Fibroblast of the aortic adventitia (primary cell): ENCODE measurements at regions not wholly inside any gene's neighbourhood (a gene's known extent, or its start where the extent isn't known, plus 50 kb on each side); places are given as distances from the start of the nearest gene placed in this dataset.
A peak's percentile ranks its signal among the peaks of the same experiment; 100 is the strongest.

Experiments used
- DNase-seq: peaks from one replicate; pipeline ENCODE4 v3.0.0-alpha.2; 2010; ENCODE audit warnings: low read depth
- H3K4me3 ChIP-seq: 2 replicates; pipeline ENCODE4 v1.5.1; 2011; ENCODE audit warnings: low read depth, mild to moderate bottlenecking, control low read depth, low read length, moderate library complexity
- CTCF ChIP-seq: IDR thresholded peaks from 2 replicates; pipeline ENCODE4 v1.5.1; 2011; ENCODE audit warnings: mild to moderate bottlenecking, low read length, control low read depth, inconsistent platforms; ENCODE audit not compliant: insufficient read depth

DNA sequence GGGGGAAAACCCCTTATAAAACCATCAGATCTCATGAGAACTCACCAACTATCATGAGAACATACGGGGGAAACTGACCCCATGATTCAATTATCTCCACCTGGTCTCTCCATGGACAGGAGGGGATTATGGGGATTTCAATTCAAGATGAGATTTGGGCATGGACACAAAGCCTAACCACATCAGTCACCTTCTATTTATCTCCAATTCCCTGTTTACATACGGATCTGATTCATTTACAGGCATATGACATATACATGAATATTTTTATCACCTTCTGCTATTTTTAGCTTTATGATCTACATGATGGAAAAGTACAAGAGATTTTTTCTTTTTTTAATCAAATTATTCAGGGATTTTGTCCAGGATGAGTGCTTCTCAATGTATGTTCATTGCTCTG lies 944.5 kb downstream of the REEP3 start:
- DNase-seq: no peak
- no peak for TF ChIP-seq CTCF
- no peak overlapping the region for H3K4me3 ChIP-seq

- DNase-seq: no peak
- H3K4me3 ChIP-seq: no peak overlapping the region
- TF ChIP-seq CTCF: no peak
Measured at GRCh38 chr10:64468219-64468618, 947.0 kb downstream of the REEP3 start.

DNA sequence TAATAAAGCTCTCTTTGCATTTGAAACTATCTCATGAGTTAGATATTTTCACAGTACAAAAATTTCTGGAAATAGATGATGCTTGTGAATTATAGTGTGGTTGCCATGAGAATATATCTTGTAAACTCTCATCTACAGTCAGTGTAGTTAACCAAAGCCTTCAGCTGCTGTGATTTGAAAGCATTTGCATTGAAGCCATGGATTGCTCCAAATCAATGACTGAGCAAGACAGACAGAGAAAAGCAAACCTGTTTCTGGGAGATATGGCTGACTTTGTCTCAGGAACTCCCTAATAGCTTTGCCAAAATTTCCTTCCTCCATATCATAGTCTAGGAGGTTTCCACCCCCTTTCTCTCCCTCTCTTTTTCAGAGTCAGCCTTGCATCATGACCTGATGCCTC lies 955.3 kb downstream of the REEP3 start:
- TF ChIP-seq CTCF: no peak
- H3K4me3 ChIP-seq: no peak overlapping the region
- no peak for DNase-seq

- H3K4me3 ChIP-seq: no peak overlapping the region
- no peak for DNase-seq
- no peak for TF ChIP-seq CTCF
Measured at GRCh38 chr10:64477791-64478190, 956.6 kb downstream of the REEP3 start.

GRCh38 chr10:64484811-64485330 lies 963.7 kb downstream of the REEP3 start:
- no peak for TF ChIP-seq CTCF
- H3K4me3 ChIP-seq: no peak overlapping the region
- no peak for DNase-seq

- peak; percentile 1 for DNase-seq
- no peak overlapping the region for H3K4me3 ChIP-seq
- TF ChIP-seq CTCF: no peak
Measured at GRCh38 chr10:64486149-64486548, 964.9 kb downstream of the REEP3 start.

DNA sequence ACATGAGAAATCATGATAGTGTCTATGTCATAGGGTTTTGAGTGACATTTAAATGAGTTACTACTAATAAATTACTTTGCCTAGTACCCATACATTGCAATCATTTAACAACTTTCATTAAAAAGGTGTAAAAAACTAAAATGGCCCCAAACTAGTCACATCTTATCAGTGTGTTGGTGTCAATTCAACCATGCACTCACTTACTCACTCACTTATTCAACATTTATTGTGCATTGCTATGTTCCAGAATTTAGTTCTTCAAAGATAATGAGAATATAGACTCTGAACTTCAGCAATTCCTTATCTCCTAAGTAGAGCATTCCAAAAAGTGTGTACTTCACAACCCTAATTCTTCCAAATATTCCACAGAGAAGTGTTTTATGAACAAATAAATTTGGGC lies 965.7 kb downstream of the REEP3 start:
- no peak for TF ChIP-seq CTCF
- H3K4me3 ChIP-seq: no peak overlapping the region
- no peak for DNase-seq
